Transverse colon (tissue), 4 donors: ENCODE measurements at regions not wholly inside any gene's neighbourhood (a gene's known extent, or its start where the extent isn't known, plus 50 kb on each side); places are given as distances from the start of the nearest gene placed in this dataset.

ENCODE experiments used
- DNase-seq: peaks from one replicate; pipeline ENCODE4 v3.0.0-alpha.2; 2019
- H3K27ac ChIP-seq, 4 donors: fragments of 200-600 bp; sonication (generic); 2 replicates each; pipeline ENCODE4 v1.5.1; 2016 to 2018; ENCODE audit warnings: inconsistent platforms in 4 of 4
- H3K27me3 ChIP-seq: fragments of 200-600 bp; sonication (generic); 2 replicates; pipeline ENCODE4 v1.5.1; 2017; ENCODE audit warnings: inconsistent platforms
- H3K36me3 ChIP-seq, 4 donors: fragments of 200-600 bp; sonication (generic); 2 replicates each; pipeline ENCODE4 v1.5.1; 2017 to 2019; ENCODE audit warnings: inconsistent platforms in 4 of 4
- H3K4me1 ChIP-seq, 4 donors: fragments of 200-600 bp; sonication (generic); 2 replicates each; pipeline ENCODE4 v1.5.1; 2017 to 2020; ENCODE audit warnings: inconsistent platforms in 4 of 4
- H3K4me3 ChIP-seq, 4 donors: fragments of 200-600 bp; sonication (generic); 1 replicate in 1 of 4; 2 replicates in 3 of 4; pipeline versions ENCODE4 v1.5.1 to v1.6.1; 2017 to 2019; ENCODE audit warnings: inconsistent platforms in 4 of 4
- H3K9me3 ChIP-seq, 2 donors: fragments of 200-600 bp; sonication (generic); 2 replicates each; pipeline ENCODE4 v1.5.1; 2017 to 2019; ENCODE audit warnings: inconsistent platforms in 2 of 2
- EP300 ChIP-seq: sonication (generic); formaldehyde crosslinking; IDR thresholded peaks from one replicate; pipeline ENCODE4 v1.6.1; 2017; ENCODE audit warnings: antibody characterized with exemption, low read depth
- POLR2A ChIP-seq: fragments of 450-650 bp; IDR thresholded peaks from one replicate; pipeline ENCODE4 v1.6.1; 2016; ENCODE audit warnings: antibody characterized with exemption, mild to moderate bottlenecking, moderate library complexity
- POLR2AphosphoS5 ChIP-seq, 3 donors: sonication (generic); formaldehyde crosslinking; IDR thresholded peaks; one replicate each; pipeline ENCODE4 v1.6.1; 2016; ENCODE audit warnings: antibody characterized with exemption in 3 of 3
- WGBS, 2 donors: methylation state at CpG; one replicate each; pipeline ENCODE4 v1.1.5; 2018; ENCODE audit warnings: low coverage in 1 of 2; 5-methylcytosine and 5-hydroxymethylcytosine counted together
- in situ Hi-C, 4 donors: fragments of 200-750 bp; cut with MboI; loops; one replicate each; pipeline versions ENCODE4 v1.15.0 to v1.15.1; 2017; ENCODE audit warnings: low sequenced_read_pairs in 3 of 4, low pct_ligation_motif_present in 1 of 4, low pct_unique_long_range_greater_than_20kb in 1 of 4
- intact Hi-C: fragments of 100-400 bp; cut with DNase I; formaldehyde crosslinking; loops from one replicate; pipeline ENCODE4 v1.15.1; 2023; ENCODE audit warnings: low total_unique reads
- TF ChIP-seq, protein P1 (sequence below), 5 experiments: fragments of 200-600 bp in 3 of 5; fragments of 450-650 bp in 2 of 5; sonication (generic) in 3 of 5; IDR thresholded peaks; 1 replicate in 2 of 5; 2 replicates in 3 of 5; pipeline ENCODE4 v1.5.1; 2016 to 2017; ENCODE audit warnings: antibody characterized with exemption in 5 of 5, inconsistent platforms in 3 of 5, mild to moderate bottlenecking in 2 of 5, moderate library complexity in 1 of 5

DNA sequence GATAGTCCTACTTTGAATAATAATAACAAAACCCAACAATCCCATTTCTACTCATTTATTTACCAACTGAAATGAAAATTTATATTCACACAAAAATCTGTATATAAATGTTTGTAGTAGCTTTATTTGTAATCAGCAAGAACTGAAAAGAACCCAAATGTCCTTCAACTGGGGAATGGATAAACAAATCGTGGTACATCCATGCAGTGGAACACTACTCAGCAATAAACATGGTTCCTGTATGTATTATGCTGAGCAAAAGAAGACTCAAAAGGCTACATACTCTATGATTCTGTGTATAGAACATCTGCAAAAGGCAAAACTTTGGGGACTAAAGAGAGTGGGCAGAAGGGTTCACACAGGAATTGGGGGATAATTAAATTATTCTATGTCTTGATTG, 136.1 kb upstream of the HAND1 start:
- 71 to 84% methylated on average over 1 of the region's 1 CpG for WGBS, 2 donors
- in situ Hi-C loops, result loop anchor here in 3 of 4 donors (25.0 kb wide), 2 partner anchors 627 to 652 kb away; no protein-coding TSS in a partner anchor

DNA sequence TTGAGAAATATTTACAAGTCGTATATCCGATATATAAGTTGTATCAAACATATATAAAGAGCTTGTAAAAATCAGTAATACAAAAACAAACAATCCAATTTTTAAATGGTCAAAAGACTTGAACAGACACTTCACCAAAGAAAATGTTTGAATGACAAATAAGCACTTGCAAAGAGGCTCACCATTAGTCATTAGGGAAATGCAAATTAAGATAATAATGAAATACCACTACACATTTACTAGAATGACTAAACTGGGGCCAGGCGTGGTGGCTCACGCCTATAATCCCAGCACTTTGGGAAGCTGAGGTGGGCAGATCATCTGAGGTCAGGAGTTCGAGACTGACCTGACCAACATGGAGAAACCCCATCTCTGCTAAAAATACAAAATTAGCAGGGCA, 134.6 kb upstream of the HAND1 start:
- intact Hi-C loops, result no loop called here
- H3K27me3 ChIP-seq, result peaks cover 70% of the 10 kb centered on the region

More for the DNA sequence above, 136.1 kb upstream of the HAND1 start:
- intact Hi-C loops, result no loop called here
- no peak overlapping the region for H3K4me3 ChIP-seq
- H3K4me1 ChIP-seq, result peaks cover 9 to 14% (median 13%) of the 10 kb centered on the region in 4 donors
- no peaks in the 10 kb centered on the region for H3K36me3 ChIP-seq
- H3K27ac ChIP-seq, result no peak overlapping the region
- no peak for TF ChIP-seq EP300
- TF ChIP-seq POLR2A, result no peak
- TF ChIP-seq, protein P1, sequence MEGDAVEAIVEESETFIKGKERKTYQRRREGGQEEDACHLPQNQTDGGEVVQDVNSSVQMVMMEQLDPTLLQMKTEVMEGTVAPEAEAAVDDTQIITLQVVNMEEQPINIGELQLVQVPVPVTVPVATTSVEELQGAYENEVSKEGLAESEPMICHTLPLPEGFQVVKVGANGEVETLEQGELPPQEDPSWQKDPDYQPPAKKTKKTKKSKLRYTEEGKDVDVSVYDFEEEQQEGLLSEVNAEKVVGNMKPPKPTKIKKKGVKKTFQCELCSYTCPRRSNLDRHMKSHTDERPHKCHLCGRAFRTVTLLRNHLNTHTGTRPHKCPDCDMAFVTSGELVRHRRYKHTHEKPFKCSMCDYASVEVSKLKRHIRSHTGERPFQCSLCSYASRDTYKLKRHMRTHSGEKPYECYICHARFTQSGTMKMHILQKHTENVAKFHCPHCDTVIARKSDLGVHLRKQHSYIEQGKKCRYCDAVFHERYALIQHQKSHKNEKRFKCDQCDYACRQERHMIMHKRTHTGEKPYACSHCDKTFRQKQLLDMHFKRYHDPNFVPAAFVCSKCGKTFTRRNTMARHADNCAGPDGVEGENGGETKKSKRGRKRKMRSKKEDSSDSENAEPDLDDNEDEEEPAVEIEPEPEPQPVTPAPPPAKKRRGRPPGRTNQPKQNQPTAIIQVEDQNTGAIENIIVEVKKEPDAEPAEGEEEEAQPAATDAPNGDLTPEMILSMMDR (IDR thresholded peaks at IDR 0.05), result no peak
- no peak for TF ChIP-seq POLR2AphosphoS5 (IDR thresholded peaks at IDR 0.05)
- DNase-seq, result no peak
- no peaks in the 10 kb centered on the region for H3K9me3 ChIP-seq
- H3K27me3 ChIP-seq, result peaks cover 61% of the 10 kb centered on the region

DNA sequence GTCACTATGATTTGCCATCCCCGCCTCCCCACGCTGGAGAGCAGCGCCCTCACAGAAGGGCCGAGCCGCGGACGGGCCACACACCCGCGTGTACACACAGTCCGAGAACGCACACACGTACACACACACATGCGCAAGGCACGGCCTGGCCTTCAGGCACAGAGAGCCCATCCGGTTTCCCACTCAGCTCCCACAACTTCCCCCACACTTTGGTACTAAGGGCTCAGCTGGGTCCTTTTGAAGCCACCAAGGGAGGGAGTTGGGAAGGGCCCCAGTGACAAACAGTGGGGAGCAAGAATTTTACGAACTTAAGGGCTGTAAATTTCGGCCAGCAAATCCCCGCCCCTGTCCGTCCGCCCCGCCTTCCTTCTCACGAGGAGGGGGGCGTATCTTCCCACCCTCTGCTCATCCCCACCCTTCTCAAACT, 133.3 kb upstream of the HAND1 start:
- in situ Hi-C loops, result loop anchor here in 3 of 4 donors (25.0 kb wide), 2 partner anchors 624 to 649 kb away; no protein-coding TSS in a partner anchor
- no peak for TF ChIP-seq EP300
- TF ChIP-seq, protein P1 (IDR thresholded peaks at IDR 0.05), result no peak
- no peak for TF ChIP-seq POLR2AphosphoS5 (IDR thresholded peaks at IDR 0.05)
- TF ChIP-seq POLR2A, result no peak

More for the DNA sequence above, 134.6 kb upstream of the HAND1 start:
- 52 to 61% methylated on average over 2 to 5 of the region's 5 CpGs for WGBS, 2 donors
- no peaks in the 10 kb centered on the region for H3K36me3 ChIP-seq
- H3K9me3 ChIP-seq, result no peaks in the 10 kb centered on the region
- H3K27ac ChIP-seq, result no peak overlapping the region
- in situ Hi-C loops, result loop anchor here in 3 of 4 donors (25.0 kb wide), 2 partner anchors 625 to 650 kb away; no protein-coding TSS in a partner anchor
- DNase-seq, result no peak
- TF ChIP-seq, protein P1 (IDR thresholded peaks at IDR 0.05), result no peak
- TF ChIP-seq POLR2AphosphoS5 (IDR thresholded peaks at IDR 0.05), result no peak
- no peak for TF ChIP-seq EP300
- TF ChIP-seq POLR2A, result no peak
- H3K4me3 ChIP-seq, result no peak overlapping the region
- H3K4me1 ChIP-seq, result peaks cover 9 to 14% (median 13%) of the 10 kb centered on the region in 4 donors

DNA sequence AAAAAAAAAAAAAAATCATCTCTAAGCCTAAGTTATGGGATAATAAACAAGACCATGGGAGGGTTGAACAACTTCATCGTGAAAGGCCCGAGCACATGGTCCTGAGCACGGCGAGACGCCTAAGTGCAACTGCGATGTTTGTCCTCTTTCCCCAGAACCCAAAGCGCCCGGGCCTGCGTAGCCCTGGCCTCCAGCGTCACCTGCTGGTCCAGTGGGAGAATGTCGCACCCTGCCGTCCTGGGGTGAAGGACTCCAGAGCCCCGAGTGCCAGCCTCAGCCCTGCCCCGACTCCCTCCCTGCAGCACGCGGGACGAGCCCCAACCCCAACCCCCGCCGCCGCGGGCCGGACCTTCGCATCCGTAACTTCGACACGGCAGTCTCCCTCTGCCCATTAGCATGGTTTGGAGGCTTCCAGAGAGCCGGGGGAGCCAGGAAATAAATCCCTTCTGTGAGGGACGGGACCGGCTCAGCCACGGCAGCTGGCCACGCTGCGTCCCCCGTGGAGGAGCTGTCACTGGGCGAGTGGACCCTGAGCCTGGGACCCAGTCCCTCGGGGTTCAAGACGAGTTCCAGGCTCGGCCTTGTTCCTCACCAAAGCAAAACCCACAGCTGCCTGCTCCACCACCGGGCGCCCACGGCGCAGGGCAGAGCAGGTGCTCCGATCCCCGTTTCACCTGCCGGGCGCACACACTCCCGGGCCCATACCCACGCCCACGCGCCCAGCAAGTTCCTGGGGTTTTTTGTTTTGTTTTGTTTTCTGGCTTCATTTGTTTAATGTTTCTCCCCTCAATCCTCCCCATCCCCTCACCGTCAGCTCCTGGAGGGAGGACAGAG, 132.5 kb upstream of the HAND1 start:
- 1 to 7% methylated on average over 13 to 26 of the region's 50 CpGs for WGBS, 2 donors
- no peak for TF ChIP-seq POLR2A
- TF ChIP-seq, protein P1 (IDR thresholded peaks at IDR 0.05), result peak; percentile 78 to 87 (median 84)
- intact Hi-C loops, result loop anchor here (2.0 kb wide), 1 partner anchor 144 kb away; no protein-coding TSS in a partner anchor

More for the DNA sequence above, 133.3 kb upstream of the HAND1 start:
- Histone ChIP-seq H3K27ac (no peak overlapping the region), H3K4me1 (peaks cover 9 to 17% (median 14%) of the 10 kb centered on the region in 4 donors), H3K9me3 (no peaks in the 10 kb centered on the region), H3K27me3 (peaks cover 70% of the 10 kb centered on the region), H3K4me3 (peak overlapping the region in 1 of 4 donors; percentile 38), H3K36me3 (no peaks in the 10 kb centered on the region)
- intact Hi-C loops, result loop anchor here (2.0 kb wide), 1 partner anchor 145 kb away; no protein-coding TSS in a partner anchor
- DNase-seq, result no peak
- 10 to 12% methylated on average over 22 to 23 of the region's 23 CpGs for WGBS, 2 donors

More for the DNA sequence above, 132.5 kb upstream of the HAND1 start:
- H3K4me3 ChIP-seq, result peak overlapping the region in 3 of 4 donors; percentile 0 to 38 (median 32)
- no peaks in the 10 kb centered on the region for H3K9me3 ChIP-seq
- peaks cover 9 to 17% (median 14%) of the 10 kb centered on the region in 4 donors for H3K4me1 ChIP-seq
- no peak overlapping the region for H3K27ac ChIP-seq
- in situ Hi-C loops, result loop anchor here in 3 of 4 donors (25.0 kb wide), 2 partner anchors 623 to 648 kb away; no protein-coding TSS in a partner anchor
- DNase-seq, result peak; percentile 75
- H3K36me3 ChIP-seq, result no peaks in the 10 kb centered on the region
- H3K27me3 ChIP-seq, result peaks cover 69% of the 10 kb centered on the region
